ENCODE measurements at regions not wholly inside any gene's neighbourhood (a gene's known extent, or its start where the extent isn't known, plus 50 kb on each side); places are given as distances from the start of the nearest gene placed in this dataset.

DNA sequence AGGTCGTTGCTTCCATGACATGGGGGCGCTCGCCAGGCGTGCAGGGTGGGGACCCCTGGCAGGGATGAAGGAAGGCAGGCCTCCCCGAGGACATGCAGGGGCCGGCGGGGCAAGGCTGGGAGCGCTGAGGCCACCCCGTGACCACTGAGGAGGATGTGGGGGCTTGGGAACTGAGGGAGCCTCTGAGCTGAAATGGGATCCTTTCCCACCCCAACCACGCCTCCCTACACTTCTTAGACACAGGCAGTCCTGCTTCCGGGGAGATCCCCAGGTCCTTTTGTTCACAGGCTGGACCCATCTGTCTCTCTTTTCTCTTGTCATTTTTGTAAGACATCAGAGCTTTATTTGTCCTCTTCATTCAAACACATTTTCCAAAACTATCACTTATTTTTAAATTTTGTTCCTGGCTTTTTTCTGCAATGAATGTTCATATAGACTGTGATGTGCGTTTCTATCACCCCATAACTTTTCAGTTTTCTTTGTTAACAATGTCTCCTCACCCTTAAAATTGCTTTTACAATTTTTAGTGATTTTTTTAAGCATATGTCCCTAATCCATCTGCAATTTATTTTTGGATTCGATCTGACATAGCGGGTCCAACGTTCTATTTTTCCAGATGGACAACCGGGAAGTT is 156.7 kb upstream of the BACE2 start:
- Histone ChIP-seq H3K4me3 (ENCODE audit: insufficient read depth in 1 of 2, low read depth in 1 of 2, low read length in 2 of 2) (no peak overlapping the region), H3K27ac (ENCODE audit: low read length, poor library complexity, severe bottlenecking) (no peak overlapping the region)

DNA sequence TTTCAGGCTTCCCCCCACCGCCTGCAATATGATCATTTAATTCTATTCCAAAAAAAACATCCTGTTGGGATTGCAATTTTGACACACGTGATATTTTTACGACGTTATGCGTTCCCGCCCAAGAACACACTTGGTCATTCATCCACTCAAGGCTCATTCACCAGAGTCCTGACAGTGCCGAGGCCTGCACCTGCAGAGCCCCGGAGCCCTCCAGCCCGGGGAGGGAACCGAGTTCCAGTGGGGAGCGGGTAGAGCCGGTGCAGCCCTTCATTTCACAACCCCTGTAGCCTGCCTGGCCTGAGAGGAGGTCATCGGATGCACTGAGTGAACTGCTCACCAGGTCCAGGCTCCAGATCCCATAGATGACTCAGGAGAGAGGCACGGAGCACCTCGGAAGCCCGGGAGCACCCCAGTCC is 156.0 kb upstream of the BACE2 start:
- H3K4ac ChIP-seq (ENCODE audit: low read depth in 1 of 2, low read length in 2 of 2), result no peak overlapping the region
- H3K79me1 ChIP-seq (replicated peaks; ENCODE audit: low read length, poor library complexity, severe bottlenecking), result no peaks in the 10 kb centered on the region
- H3K9me3 ChIP-seq (ENCODE audit: control insufficient read depth, low read length), result peaks cover 6% of the 10 kb centered on the region
- no peaks in the 10 kb centered on the region for H3K4me1 ChIP-seq (ENCODE audit: control insufficient read depth, insufficient read depth, low read depth, low read length)
- H3K4me3 ChIP-seq (ENCODE audit: insufficient read depth in 1 of 2, low read depth in 1 of 2, low read length in 2 of 2), result no peak overlapping the region
- H2BK15ac ChIP-seq (ENCODE audit: low read depth, poor library complexity, severe bottlenecking), result no peak overlapping the region
- H4K8ac ChIP-seq (ENCODE audit: low read length), result no peak overlapping the region
- H2BK120ac ChIP-seq (ENCODE audit: low read depth, low read length), result no peak overlapping the region
- H3K9ac ChIP-seq (ENCODE audit: low read length), result no peak overlapping the region
- H2BK5ac ChIP-seq (ENCODE audit: low read depth, low read length, poor library complexity, severe bottlenecking), result no peak overlapping the region
- H3K27ac ChIP-seq (ENCODE audit: low read length, poor library complexity, severe bottlenecking), result no peak overlapping the region
- no peak overlapping the region for H4K91ac ChIP-seq (ENCODE audit: low read length)
- no peak overlapping the region for H2AK5ac ChIP-seq (ENCODE audit: low read length, severe bottlenecking)
- 88% methylated on average over 16 of the region's 16 CpGs for WGBS
- H3K27me3 ChIP-seq (ENCODE audit: control insufficient read depth in 1 of 2, insufficient read depth in 1 of 2, low read length in 2 of 2), result no peaks in the 10 kb centered on the region
- no peak overlapping the region for H3K23ac ChIP-seq (ENCODE audit: low read length in 2 of 2)
- no peak overlapping the region for H3K14ac ChIP-seq (ENCODE audit: low read length in 2 of 2)
- H2BK12ac ChIP-seq (ENCODE audit: low read length in 2 of 2), result no peak overlapping the region
- DNase-seq, result no peak
- H2AFZ ChIP-seq (ENCODE audit: low read depth, low read length), result no peak overlapping the region
- H3K18ac ChIP-seq (ENCODE audit: low read depth in 1 of 2, low read length in 2 of 2), result no peak overlapping the region
- no peaks in the 10 kb centered on the region for H3K36me3 ChIP-seq (ENCODE audit: control insufficient read depth in 1 of 2, insufficient read depth in 2 of 2, low read depth in 1 of 2, low read length in 2 of 2)
- H3K4me2 ChIP-seq (ENCODE audit: low read length, poor library complexity, severe bottlenecking), result no peak overlapping the region

More for the DNA sequence above, 156.7 kb upstream of the BACE2 start:
- H2BK5ac ChIP-seq (ENCODE audit: low read depth, low read length, poor library complexity, severe bottlenecking), result no peak overlapping the region
- H3K27me3 ChIP-seq (ENCODE audit: control insufficient read depth in 1 of 2, insufficient read depth in 1 of 2, low read length in 2 of 2), result no peaks in the 10 kb centered on the region
- no peak overlapping the region for H3K4ac ChIP-seq (ENCODE audit: low read depth in 1 of 2, low read length in 2 of 2)
- DNase-seq, result no peak
- H3K14ac ChIP-seq (ENCODE audit: low read length in 2 of 2), result no peak overlapping the region
- H3K36me3 ChIP-seq (ENCODE audit: control insufficient read depth in 1 of 2, insufficient read depth in 2 of 2, low read depth in 1 of 2, low read length in 2 of 2), result no peaks in the 10 kb centered on the region
- H2AK5ac ChIP-seq (ENCODE audit: low read length, severe bottlenecking), result no peak overlapping the region
- no peak overlapping the region for H3K4me2 ChIP-seq (ENCODE audit: low read length, poor library complexity, severe bottlenecking)
- WGBS, result 85% methylated on average over 11 of the region's 16 CpGs
- H3K9ac ChIP-seq (ENCODE audit: low read length), result no peak overlapping the region
- no peak overlapping the region for H2BK12ac ChIP-seq (ENCODE audit: low read length in 2 of 2)
- no peak overlapping the region for H3K18ac ChIP-seq (ENCODE audit: low read depth in 1 of 2, low read length in 2 of 2)
- no peaks in the 10 kb centered on the region for H3K79me1 ChIP-seq (replicated peaks; ENCODE audit: low read length, poor library complexity, severe bottlenecking)
- H2BK120ac ChIP-seq (ENCODE audit: low read depth, low read length), result no peak overlapping the region
- no peaks in the 10 kb centered on the region for H3K4me1 ChIP-seq (ENCODE audit: control insufficient read depth, insufficient read depth, low read depth, low read length)
- H4K91ac ChIP-seq (ENCODE audit: low read length), result no peak overlapping the region
- H2AFZ ChIP-seq (ENCODE audit: low read depth, low read length), result no peak overlapping the region
- no peak overlapping the region for H2BK15ac ChIP-seq (ENCODE audit: low read depth, poor library complexity, severe bottlenecking)
- no peak overlapping the region for H4K8ac ChIP-seq (ENCODE audit: low read length)
- peaks cover 6% of the 10 kb centered on the region for H3K9me3 ChIP-seq (ENCODE audit: control insufficient read depth, low read length)
- no peak overlapping the region for H3K23ac ChIP-seq (ENCODE audit: low read length in 2 of 2)

DNA sequence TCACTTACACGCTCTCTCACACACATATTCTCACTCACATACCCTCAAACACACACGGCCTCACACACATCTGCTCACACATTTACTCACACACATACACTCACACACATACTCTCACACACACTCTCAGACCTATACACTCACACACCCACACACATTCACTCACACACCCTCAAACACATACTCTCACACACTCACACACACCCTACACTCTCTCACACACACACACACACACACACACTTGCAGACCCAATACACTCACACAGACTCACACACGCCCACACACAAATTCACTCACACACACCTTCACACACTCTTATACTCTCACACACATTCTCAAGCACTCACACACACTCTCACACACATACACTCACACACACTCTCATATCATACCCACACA is 155.5 kb upstream of the BACE2 start:
- Histone ChIP-seq H4K91ac (ENCODE audit: low read length) (no peak overlapping the region), H3K36me3 (ENCODE audit: control insufficient read depth in 1 of 2, insufficient read depth in 2 of 2, low read depth in 1 of 2, low read length in 2 of 2) (no peaks in the 10 kb centered on the region), H3K9ac (ENCODE audit: low read length) (no peak overlapping the region), H3K4me3 (ENCODE audit: insufficient read depth in 1 of 2, low read depth in 1 of 2, low read length in 2 of 2) (no peak overlapping the region), H2BK120ac (ENCODE audit: low read depth, low read length) (no peak overlapping the region), H2AK5ac (ENCODE audit: low read length, severe bottlenecking) (no peak overlapping the region), H3K23ac (ENCODE audit: low read length in 2 of 2) (no peak overlapping the region), H3K4me2 (ENCODE audit: low read length, poor library complexity, severe bottlenecking) (no peak overlapping the region), H3K27ac (ENCODE audit: low read length, poor library complexity, severe bottlenecking) (no peak overlapping the region), H4K8ac (ENCODE audit: low read length) (no peak overlapping the region), H3K4me1 (ENCODE audit: control insufficient read depth, insufficient read depth, low read depth, low read length) (no peaks in the 10 kb centered on the region), H2AFZ (ENCODE audit: low read depth, low read length) (no peak overlapping the region), H3K14ac (ENCODE audit: low read length in 2 of 2) (no peak overlapping the region), H3K79me1 (replicated peaks; ENCODE audit: low read length, poor library complexity, severe bottlenecking) (no peaks in the 10 kb centered on the region), H3K4ac (ENCODE audit: low read depth in 1 of 2, low read length in 2 of 2) (no peak overlapping the region), H2BK5ac (ENCODE audit: low read depth, low read length, poor library complexity, severe bottlenecking) (no peak overlapping the region), H3K18ac (ENCODE audit: low read depth in 1 of 2, low read length in 2 of 2) (no peak overlapping the region), H2BK12ac (ENCODE audit: low read length in 2 of 2) (no peak overlapping the region), H3K27me3 (ENCODE audit: control insufficient read depth in 1 of 2, insufficient read depth in 1 of 2, low read length in 2 of 2) (no peaks in the 10 kb centered on the region), H3K9me3 (ENCODE audit: control insufficient read depth, low read length) (peaks cover 6% of the 10 kb centered on the region), H2BK15ac (ENCODE audit: low read depth, poor library complexity, severe bottlenecking) (no peak overlapping the region)
- WGBS, result 85% methylated on average over 3 of the region's 3 CpGs
- DNase-seq, result no peak

DNA sequence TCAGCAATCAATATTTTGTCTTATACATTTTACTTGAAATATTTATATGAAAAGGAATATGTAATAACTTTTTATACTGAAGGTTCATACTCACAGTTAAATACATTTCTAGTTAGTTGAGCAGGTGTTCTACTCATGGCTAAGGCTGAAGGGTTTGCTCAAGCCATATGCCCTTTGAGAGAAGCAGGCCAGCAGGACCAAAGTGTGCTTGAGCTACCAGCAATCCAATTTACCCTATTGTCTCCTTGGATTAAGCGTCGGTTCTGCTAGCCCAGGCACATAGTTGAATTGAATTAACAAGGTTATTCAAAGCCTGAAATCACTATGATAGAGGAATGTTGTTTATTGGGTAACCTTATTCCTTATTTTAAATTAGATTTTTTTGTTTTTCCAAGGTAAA is 151.5 kb upstream of the BACE2 start:
- H3K14ac ChIP-seq (ENCODE audit: low read length in 2 of 2), result no peak overlapping the region
- no peak overlapping the region for H2BK12ac ChIP-seq (ENCODE audit: low read length in 2 of 2)
- H2BK5ac ChIP-seq (ENCODE audit: low read depth, low read length, poor library complexity, severe bottlenecking), result no peak overlapping the region
- H3K23ac ChIP-seq (ENCODE audit: low read length in 2 of 2), result no peak overlapping the region
- H3K4me2 ChIP-seq (ENCODE audit: low read length, poor library complexity, severe bottlenecking), result no peak overlapping the region
- H3K9ac ChIP-seq (ENCODE audit: low read length), result no peak overlapping the region
- no peaks in the 10 kb centered on the region for H3K36me3 ChIP-seq (ENCODE audit: control insufficient read depth in 1 of 2, insufficient read depth in 2 of 2, low read depth in 1 of 2, low read length in 2 of 2)
- no peak overlapping the region for H3K4ac ChIP-seq (ENCODE audit: low read depth in 1 of 2, low read length in 2 of 2)
- no peak for DNase-seq
- H3K9me3 ChIP-seq (ENCODE audit: control insufficient read depth, low read length), result no peaks in the 10 kb centered on the region
- no peaks in the 10 kb centered on the region for H3K27me3 ChIP-seq (ENCODE audit: control insufficient read depth in 1 of 2, insufficient read depth in 1 of 2, low read length in 2 of 2)
- no peak overlapping the region for H4K8ac ChIP-seq (ENCODE audit: low read length)
- no peak overlapping the region for H3K18ac ChIP-seq (ENCODE audit: low read depth in 1 of 2, low read length in 2 of 2)
- no peak overlapping the region for H3K27ac ChIP-seq (ENCODE audit: low read length, poor library complexity, severe bottlenecking)
- WGBS, result no CpG with 5 or more reads among the region's 2 CpGs
- H3K4me3 ChIP-seq (ENCODE audit: insufficient read depth in 1 of 2, low read depth in 1 of 2, low read length in 2 of 2), result no peak overlapping the region
- no peak overlapping the region for H2AFZ ChIP-seq (ENCODE audit: low read depth, low read length)
- H2BK120ac ChIP-seq (ENCODE audit: low read depth, low read length), result no peak overlapping the region
- no peak overlapping the region for H2BK15ac ChIP-seq (ENCODE audit: low read depth, poor library complexity, severe bottlenecking)
- H4K91ac ChIP-seq (ENCODE audit: low read length), result no peak overlapping the region
- H3K79me1 ChIP-seq (replicated peaks; ENCODE audit: low read length, poor library complexity, severe bottlenecking), result no peaks in the 10 kb centered on the region
- H2AK5ac ChIP-seq (ENCODE audit: low read length, severe bottlenecking), result no peak overlapping the region
- H3K4me1 ChIP-seq (ENCODE audit: control insufficient read depth, insufficient read depth, low read depth, low read length), result no peaks in the 10 kb centered on the region

All from mesenchymal stem cell (in vitro differentiated cells and primary cell).